ENCODE measurements at regions not wholly inside any gene's neighbourhood (a gene's known extent, or its start where the extent isn't known, plus 50 kb on each side); places are given as distances from the start of the nearest gene placed in this dataset.

DNA sequence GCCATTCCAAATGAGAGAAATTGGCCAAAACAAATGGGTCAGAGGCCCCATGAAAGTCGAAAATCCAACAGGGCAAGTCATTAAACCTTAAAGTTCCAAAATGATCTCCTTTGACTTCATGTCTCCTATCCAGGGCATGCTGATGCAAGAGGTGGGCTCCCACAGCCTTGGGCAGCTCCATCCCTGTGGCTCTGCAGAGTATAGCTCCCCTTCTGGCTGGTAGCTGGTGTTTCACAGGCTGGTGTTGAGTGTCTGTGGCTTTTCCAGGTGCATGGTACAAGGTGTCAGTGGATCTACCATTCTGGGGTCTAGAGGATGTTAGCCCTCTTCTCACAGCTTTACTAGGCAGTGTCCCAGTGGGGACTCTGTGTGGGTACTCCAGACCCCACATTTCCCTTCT is 115.2 kb upstream of the LAMA2 start:
- Histone ChIP-seq H3K4me3 (replicated peaks; ENCODE audit: low read depth, low read length) (no peak overlapping the region), H3K27me3 (replicated peaks; ENCODE audit: control insufficient read depth, insufficient read depth, low read length) (no peaks in the 10 kb centered on the region), H3K36me3 (ENCODE audit: control insufficient read depth, insufficient read depth, low read length) (no peaks in the 10 kb centered on the region)
- DNase-seq (ENCODE audit: extremely low read depth, insufficient read length): no peak
- TF ChIP-seq, protein P1, sequence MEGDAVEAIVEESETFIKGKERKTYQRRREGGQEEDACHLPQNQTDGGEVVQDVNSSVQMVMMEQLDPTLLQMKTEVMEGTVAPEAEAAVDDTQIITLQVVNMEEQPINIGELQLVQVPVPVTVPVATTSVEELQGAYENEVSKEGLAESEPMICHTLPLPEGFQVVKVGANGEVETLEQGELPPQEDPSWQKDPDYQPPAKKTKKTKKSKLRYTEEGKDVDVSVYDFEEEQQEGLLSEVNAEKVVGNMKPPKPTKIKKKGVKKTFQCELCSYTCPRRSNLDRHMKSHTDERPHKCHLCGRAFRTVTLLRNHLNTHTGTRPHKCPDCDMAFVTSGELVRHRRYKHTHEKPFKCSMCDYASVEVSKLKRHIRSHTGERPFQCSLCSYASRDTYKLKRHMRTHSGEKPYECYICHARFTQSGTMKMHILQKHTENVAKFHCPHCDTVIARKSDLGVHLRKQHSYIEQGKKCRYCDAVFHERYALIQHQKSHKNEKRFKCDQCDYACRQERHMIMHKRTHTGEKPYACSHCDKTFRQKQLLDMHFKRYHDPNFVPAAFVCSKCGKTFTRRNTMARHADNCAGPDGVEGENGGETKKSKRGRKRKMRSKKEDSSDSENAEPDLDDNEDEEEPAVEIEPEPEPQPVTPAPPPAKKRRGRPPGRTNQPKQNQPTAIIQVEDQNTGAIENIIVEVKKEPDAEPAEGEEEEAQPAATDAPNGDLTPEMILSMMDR (IDR thresholded peaks at IDR 0.05; ENCODE audit: insufficient read depth, low read length, poor library complexity, severe bottlenecking): no peak

DNA sequence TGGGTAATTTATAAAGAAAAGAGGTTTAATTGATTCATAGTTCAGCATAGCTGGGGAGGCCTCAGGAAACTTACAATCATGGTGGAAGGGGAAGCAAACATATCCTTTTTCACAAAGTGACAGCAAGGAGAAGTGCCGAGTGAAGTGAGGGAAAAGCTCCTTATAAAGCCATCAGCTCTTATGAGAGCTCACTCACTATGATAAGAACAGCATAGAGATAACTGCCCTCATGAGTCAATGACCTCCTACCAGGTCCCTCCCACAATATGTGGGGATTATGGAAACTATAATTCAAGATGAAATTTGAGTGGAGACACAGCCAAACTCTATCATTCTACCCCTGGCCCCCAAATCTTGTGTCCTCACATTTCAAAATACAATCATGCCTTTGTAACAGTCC is 115.8 kb upstream of the LAMA2 start:
- TF ChIP-seq, protein P1 (IDR thresholded peaks at IDR 0.05; ENCODE audit: insufficient read depth, low read length, poor library complexity, severe bottlenecking): no peak
- Histone ChIP-seq H3K4me3 (replicated peaks; ENCODE audit: low read depth, low read length) (no peak overlapping the region), H3K27me3 (replicated peaks; ENCODE audit: control insufficient read depth, insufficient read depth, low read length) (no peaks in the 10 kb centered on the region), H3K36me3 (ENCODE audit: control insufficient read depth, insufficient read depth, low read length) (no peaks in the 10 kb centered on the region)
- no peak for DNase-seq (ENCODE audit: extremely low read depth, insufficient read length)

DNA sequence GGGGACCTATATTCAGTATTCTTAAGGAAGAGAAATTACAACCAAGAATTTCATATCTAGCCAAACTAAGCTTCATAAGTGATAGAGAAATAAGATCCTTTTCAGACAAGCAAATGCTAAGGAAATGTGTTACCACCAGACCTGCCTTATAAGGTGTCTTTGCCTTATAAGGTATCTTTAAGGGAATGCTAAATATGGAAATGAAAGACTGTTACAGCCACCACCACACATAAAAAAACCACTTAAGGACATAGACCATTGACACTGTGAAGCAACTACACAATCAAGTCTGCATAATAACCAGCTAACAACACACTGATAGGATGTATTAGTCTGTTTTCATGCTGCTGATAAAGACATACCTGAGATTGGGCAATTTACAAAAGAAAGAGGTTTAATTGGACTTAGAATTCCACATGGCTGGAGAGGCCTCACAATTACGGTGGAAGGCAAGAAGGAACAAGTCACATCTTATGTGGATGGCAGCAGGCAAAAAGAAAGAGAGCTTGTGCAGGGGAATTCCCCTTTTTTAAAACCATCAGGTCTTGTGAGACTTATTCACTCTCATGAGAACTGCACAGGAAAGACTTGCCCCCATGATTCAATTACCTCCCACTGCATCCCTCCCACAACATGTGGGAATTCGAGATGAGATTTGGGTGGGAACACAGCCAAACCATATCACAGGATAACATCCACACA is 119.2 kb upstream of the LAMA2 start:
- no peak for DNase-seq (ENCODE audit: extremely low read depth, insufficient read length)
- Histone ChIP-seq H3K27me3 (replicated peaks; ENCODE audit: control insufficient read depth, insufficient read depth, low read length) (no peaks in the 10 kb centered on the region), H3K36me3 (ENCODE audit: control insufficient read depth, insufficient read depth, low read length) (no peaks in the 10 kb centered on the region), H3K4me3 (replicated peaks; ENCODE audit: low read depth, low read length) (no peak overlapping the region)
- TF ChIP-seq, protein P1 (IDR thresholded peaks at IDR 0.05; ENCODE audit: insufficient read depth, low read length, poor library complexity, severe bottlenecking): no peak

DNA sequence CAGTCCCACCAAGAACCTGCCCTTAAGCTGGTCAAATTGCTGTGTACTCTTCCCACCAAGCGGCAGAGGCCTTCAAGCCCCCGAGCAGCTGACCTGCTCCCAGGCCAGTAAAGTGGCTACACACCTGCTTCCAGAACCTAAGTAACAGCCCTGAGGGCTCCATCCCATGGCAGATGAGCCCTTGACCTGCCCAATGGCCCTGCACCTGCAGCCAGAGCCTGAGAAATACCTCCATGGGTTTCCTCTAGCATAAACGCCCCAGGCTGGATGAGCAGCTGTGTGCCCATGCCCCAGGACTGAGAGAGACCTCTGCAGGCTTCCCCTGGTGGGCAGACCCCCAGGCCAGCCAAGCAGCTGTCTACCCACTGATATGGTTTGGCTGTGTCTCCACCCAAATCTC is 123.0 kb upstream of the LAMA2 start:
- no peaks in the 10 kb centered on the region for H3K36me3 ChIP-seq (ENCODE audit: control insufficient read depth, insufficient read depth, low read length)
- H3K27me3 ChIP-seq (replicated peaks; ENCODE audit: control insufficient read depth, insufficient read depth, low read length): no peaks in the 10 kb centered on the region
- no peak for DNase-seq (ENCODE audit: extremely low read depth, insufficient read length)
- TF ChIP-seq, protein P1 (IDR thresholded peaks at IDR 0.05; ENCODE audit: insufficient read depth, low read length, poor library complexity, severe bottlenecking): no peak
- no peak overlapping the region for H3K4me3 ChIP-seq (replicated peaks; ENCODE audit: low read depth, low read length)

DNA sequence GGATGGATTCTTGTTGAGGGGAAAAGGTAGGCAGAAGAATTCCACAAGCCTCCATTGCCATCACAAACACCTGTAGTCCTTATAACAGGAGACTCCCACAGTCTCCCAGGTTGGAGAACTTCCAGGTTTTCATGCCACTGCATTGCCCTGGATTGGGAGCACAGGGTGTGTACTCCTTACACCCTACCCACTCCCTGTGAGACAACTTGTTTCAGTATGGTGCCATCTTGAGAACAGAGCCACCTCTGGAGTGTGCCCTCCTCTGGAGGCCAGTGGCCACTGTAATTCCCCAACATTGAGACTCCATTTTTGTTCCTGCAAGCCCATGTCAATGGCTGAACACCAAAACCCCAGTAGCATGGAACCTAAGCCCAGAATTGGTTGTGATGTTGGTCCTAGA is 123.5 kb upstream of the LAMA2 start:
- Histone ChIP-seq H3K36me3 (ENCODE audit: control insufficient read depth, insufficient read depth, low read length) (no peaks in the 10 kb centered on the region), H3K4me3 (replicated peaks; ENCODE audit: low read depth, low read length) (no peak overlapping the region), H3K27me3 (replicated peaks; ENCODE audit: control insufficient read depth, insufficient read depth, low read length) (no peaks in the 10 kb centered on the region)
- TF ChIP-seq, protein P1 (IDR thresholded peaks at IDR 0.05; ENCODE audit: insufficient read depth, low read length, poor library complexity, severe bottlenecking): no peak
- no peak for DNase-seq (ENCODE audit: extremely low read depth, insufficient read length)

DNA sequence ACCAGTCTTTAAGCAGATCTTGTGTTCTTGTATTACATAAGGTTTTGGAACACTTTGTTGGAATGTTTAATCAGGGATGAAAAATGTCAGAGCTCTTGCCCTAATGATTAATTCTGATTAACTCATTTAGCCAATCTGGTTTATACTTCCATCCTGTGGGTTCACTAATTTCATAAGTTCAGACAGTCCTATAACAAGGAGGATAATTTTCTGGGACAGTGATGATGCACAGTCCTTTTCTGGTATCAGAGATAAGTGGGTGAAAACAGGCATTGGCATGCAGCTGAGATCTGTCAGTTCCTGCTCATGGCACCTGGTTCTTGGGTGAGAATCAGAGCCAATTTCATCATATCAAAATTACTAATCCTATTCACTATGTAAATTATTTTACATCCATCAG is 125.0 kb upstream of the LAMA2 start:
- no peaks in the 10 kb centered on the region for H3K27me3 ChIP-seq (replicated peaks; ENCODE audit: control insufficient read depth, insufficient read depth, low read length)
- H3K36me3 ChIP-seq (ENCODE audit: control insufficient read depth, insufficient read depth, low read length): no peaks in the 10 kb centered on the region
- no peak overlapping the region for H3K4me3 ChIP-seq (replicated peaks; ENCODE audit: low read depth, low read length)
- no peak for DNase-seq (ENCODE audit: extremely low read depth, insufficient read length)
- TF ChIP-seq, protein P1 (IDR thresholded peaks at IDR 0.05; ENCODE audit: insufficient read depth, low read length, poor library complexity, severe bottlenecking): no peak

All from GM06990 (cell line).